ENCODE measurements at regions not wholly inside any gene's neighbourhood (a gene's known extent, or its start where the extent isn't known, plus 50 kb on each side); places are given as distances from the start of the nearest gene placed in this dataset.

DNA sequence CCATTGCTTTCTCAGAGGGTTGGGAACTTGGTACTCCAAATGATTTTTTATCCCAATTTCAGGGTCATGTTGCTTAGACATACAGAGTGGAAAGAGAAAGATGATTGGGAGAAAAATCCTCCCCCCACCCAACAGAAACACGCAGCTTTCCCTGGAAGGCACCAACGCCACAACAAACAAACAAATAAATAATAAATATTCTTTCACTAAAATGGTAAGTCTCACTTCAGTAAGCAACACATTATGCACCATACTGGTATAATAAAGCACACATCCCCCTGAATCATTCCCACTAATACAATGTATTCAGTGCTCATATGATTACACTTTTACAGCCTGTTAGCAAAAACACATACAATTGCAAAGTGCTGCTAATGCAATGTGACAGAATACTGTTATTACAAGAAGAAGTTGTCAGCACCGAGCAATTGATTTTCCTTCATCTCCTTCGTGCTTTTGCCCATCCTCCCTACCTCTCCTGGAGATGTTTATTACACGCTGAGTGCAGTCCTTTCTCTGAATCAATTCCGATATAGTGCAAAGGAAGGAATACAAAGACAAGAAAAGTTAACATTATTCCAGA lies 359.9 kb downstream of the TXNL1 start:
- DNase-seq (ENCODE audit: low spot score) = no peak

DNA sequence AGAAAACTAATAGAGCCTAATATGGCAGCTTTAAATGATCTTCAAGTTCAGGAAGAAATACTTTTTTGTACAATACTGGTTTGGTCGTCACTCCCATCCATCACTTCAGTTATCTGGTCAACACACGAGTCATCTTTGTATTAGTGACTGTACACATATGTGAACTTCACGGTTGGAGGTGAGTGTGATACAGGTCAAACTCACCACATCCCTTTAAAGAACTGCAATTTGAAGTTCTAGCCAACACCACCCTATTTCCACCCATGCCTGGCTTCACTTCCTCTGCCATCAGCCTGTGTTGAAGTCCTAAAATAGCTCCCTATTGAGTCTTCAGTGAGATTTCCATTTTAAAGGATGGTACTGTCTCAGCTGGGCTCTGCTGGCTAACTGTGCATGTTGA lies 361.9 kb downstream of the TXNL1 start:
- DNase-seq (ENCODE audit: low spot score) = no peak

DNA sequence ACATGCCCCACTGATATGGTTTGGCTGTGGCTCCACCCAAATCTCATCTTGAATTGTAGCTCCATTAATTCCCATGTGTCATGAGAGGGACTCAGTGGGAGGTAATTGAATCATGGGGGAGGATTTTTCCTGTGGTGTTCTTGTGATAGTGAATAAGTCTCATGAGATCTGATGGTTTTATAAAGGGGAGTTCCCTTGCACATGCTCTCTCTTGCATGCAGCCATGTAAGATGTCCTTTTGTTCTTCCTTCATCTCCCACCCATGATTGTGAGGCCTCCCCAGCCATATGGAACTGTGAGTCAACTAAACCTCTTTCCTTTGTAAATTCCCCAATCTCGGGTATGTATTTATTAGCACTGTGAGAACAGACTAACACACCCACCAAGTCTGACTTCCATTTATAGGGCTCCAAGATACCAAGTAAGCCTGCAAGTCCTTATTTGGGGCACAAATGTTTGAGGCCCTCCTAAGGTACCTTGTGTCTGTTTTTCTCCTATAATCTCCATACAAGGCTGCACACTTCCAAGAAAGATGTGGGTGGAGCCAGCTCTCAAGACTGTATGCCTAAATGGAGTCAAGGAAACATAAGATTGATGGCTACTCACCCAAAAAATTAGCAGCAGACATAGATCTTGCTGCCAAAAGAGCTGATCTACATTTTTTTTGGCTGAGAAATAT lies 364.7 kb downstream of the TXNL1 start:
- DNase-seq (ENCODE audit: low spot score) = no peak

DNA sequence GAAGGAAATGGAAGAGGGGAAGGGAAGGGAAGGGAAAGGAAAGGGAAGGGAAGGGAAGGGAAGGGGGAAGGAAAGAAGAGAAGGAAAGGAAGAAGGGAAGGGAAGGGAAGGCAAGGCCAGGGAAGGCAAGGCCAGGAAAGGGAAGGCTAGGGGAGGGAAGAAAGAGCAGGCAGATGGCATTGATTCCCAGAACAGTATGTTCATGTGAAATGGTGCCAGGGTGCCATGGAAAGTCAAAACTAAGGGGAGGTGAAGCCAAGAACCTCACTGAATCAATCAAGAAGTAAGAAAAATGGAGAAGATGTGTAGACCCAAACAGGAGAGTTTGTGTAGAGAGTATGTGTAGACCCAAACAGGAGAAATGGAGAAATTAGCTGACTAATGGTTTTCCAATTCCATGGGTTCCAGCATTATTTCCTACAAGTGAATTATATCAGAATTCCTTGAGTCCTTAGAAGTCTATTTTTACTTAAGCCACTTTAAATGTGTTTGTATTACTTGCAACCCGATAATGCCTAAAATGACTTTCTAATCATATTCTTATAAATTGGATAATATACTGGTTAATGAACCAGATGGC lies 367.6 kb downstream of the TXNL1 start:
- DNase-seq (ENCODE audit: low spot score) = no peak

DNA sequence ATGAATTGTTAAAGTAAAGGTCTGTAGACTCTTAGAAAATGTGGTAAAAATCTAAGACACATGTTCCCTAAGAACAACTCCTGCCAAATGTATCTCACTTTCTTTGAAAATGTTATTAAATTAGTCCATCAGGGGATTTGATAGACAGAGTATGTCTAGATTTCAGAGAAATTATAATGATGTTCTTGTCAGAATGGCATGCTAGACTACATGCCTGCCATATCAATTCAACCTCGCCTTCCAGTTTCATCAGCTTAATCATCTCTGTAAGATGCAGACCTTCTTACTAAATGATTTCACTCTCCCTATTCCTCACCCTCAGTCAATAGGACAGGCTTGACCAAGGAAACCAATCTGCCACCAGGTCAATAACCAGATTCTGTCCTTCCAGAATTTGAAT lies 368.4 kb downstream of the TXNL1 start:
- no peak for DNase-seq (ENCODE audit: low spot score)

DNA sequence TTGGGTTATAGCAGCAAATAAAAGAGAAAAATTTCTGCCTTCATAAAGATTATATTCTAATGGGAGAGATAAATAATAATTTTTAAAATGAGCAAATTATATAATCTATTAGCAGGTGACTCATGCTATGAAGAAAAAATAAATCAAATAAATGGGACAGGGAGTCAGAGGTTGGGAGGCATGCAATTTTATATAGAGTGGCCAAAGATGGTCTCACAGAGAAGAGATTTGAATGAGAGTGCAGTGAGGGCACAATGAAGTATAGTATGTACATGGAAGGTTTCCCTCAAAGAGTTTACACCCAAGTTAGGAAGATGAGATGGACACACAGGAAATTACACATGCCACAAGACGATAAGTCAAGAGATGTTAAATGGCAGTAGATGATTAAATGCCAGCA lies 369.4 kb downstream of the TXNL1 start:
- DNase-seq (ENCODE audit: low spot score) = no peak

DNA sequence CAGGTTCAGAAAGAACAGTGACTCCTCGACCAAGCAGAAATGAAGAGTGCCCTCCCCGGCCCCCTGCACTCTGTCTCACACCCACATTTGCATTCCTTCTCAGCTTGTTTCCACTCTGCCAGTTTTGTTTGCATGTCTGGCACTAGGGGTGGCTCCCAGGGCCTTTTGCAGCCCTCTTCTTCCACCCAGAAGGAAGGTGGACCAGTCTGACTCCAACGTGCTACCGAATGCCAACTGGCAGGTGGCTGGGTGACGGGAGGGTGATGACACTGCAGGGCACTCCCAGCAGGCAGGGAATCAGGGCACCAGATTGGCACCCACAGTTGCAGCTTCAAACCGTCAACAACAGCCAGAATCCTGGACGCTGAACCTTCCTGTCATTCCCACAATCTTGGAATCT lies 371.1 kb downstream of the TXNL1 start:
- no peak for DNase-seq (ENCODE audit: low spot score)

DNA sequence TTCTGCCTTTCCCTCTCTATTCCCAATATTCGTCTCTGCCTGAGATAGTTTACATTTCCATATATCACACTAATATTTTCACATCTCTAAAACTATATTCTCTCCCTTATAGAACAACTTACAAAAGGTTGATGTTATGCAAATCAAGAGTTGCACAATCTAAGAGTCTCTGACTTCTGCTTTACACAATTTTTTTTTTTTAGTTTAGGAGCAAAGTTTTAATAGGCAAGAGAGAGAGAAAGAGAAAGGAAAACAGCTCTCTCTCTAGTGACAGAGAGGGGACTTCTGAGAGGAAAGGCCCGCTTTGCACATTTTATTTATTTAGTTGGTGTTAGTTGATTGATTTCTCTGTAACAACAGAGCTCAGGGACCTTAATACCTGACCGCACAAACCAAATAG lies 380.2 kb downstream of the TXNL1 start:
- no peak for DNase-seq (ENCODE audit: low spot score)

DNA sequence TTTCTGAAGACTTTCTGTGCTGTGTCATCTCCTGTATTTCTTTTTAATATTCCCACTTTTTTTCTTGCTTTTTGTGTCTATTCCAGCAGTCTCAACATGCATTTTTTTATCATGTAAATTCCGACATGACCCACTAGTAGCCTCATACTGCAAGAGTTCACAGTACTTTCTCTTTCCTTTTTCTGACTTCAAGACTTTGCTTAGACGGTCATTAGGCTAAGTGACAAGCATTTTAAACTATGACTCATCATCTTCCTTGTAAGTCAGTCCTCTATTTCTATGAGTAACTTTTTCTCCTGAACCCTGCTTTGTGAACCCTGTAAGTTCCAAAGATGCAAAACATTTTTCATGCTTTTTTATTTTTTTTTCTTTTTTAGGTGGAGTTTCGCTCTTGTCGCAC lies 381.2 kb downstream of the TXNL1 start:
- DNase-seq (ENCODE audit: low spot score) = peak; percentile 29

DNA sequence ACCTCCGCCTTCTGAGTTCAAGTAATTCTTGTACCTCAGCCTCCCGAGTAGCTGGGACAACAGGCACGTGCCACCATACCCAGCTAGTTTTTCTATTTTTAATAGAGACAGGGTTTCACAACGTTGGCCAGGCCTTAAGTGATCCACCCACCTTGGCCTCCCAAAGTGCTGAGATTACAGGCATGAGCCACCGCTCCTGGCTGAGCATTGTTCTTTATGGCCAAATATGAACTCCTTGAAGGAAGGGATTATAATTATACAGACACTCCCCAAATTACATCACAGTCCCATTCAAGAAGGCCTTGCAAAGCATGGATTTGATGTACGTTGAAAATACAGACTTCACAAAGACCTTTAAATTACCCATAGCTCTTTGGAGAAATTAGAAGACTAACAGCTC lies 381.7 kb downstream of the TXNL1 start:
- no peak for DNase-seq (ENCODE audit: low spot score)

DNA sequence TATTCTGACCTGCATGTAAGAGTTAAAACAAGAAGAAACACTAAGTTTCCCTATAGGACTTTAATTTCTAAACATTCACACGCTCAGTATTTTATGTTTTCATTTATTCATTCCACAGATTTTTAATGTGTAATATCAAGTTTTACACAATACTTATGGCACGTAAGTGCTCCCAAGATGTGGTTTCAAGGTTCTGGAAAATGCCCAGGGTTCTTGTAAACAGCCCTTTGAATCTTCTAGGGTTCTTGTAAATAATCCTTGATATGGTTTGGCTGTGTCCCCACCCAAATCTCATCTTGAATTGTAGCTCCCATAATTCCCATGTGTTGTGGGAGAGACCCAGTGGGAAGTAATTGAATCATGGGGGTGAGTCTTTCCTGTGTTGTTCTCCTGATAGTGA lies 383.0 kb downstream of the TXNL1 start:
- no peak for DNase-seq (ENCODE audit: low spot score)

DNA sequence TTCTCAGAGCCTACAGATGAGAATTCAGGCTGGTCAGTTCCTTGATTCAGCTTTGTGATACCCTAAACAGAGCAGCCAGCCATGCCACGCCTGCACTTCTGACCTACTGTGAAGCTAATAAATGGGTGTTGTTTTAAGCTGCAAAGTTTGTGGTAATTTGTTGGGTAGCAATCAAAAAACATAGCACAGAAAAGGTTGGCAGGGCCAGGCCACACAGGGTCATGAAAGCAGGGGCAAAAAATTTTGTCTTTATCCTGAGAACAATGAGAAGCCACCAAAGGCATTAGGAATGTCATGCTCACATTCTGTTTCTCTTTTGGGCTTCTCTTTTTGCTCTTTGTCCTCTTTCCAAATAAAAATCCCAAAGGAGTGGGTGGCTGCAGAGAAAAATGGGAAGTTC lies 385.9 kb downstream of the TXNL1 start:
- DNase-seq (ENCODE audit: low spot score) = no peak

DNA sequence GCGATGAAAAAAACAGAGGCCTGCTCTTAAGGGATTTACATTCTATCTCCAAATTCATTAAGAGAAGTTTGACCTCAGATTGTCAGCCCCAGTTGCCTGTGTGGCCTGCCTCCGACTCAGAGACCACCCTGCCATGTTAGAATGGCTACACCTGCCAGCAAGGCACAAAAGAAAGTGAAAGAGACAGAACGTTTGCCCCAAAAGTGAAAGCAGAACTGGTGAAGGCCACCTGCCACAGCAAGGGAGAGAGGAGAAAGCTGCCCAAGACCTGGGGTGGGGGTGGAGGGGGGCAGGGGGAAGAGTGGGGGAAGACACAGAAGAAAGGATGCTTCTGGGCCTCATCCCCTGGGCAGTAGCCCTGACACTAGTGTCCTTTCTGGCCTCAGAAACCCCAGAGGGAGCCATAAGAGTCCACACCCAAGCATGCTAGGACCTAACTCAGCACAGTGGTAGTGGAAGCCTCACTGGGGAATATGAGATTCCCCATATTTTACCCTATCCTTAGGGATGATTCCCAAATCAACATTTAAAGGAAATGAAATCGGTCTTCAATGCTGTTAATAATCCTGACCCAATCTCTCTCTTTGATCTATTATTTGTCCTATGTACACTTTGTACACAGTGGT lies 389.7 kb downstream of the TXNL1 start:
- DNase-seq (ENCODE audit: low spot score) = no peak

DNA sequence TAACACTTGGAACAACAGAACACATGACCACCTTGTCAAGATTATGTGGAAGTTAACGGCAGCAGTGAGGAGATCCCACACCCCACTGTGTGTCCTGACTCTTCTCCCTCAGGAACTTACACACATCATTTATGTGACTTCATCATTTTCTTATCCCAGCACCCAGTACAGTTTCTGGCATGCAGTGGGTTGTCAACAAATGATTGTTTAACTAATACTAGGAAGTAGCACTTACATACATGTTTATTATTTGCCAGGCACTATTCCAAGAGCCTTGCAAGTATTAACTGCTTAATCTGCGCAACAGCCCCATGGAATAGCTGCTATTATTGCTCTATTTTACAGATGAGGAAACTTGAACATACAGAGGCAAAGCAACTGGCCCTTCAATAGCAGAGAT lies 391.5 kb downstream of the TXNL1 start:
- DNase-seq (ENCODE audit: low spot score) = no peak

DNA sequence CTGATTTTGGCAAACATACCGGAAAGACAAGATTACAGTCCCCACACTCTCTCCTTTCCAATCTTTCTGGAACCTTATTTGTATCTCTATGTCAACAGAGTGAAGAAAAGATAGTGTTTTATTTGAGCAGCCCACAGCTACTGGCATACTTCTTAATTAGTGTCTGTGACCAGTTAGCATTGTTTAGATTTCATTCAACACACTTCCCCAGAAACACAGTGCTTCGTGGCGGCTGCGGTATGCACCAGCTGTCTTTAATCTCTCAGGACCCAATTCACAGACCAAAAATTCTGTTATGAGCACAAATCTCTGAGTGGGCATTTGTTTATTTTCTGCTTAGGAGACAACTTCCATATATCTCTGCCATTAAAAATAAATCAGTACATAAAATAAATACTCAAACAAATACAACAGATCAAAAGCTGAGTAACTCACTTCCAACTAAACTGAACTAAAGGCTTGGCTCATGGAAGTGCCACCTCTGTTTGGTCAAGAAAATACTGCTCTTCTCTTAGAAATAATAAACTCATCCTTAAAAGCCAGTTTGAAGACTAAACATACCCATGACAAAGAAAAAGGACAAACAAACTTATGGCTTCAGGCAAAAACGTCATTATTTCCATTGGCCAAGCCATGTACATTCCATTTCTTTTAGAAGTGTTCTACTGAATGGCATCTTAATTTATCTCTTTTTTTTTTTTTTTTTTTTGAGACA lies 392.4 kb downstream of the TXNL1 start:
- DNase-seq (ENCODE audit: low spot score) = no peak

DNA sequence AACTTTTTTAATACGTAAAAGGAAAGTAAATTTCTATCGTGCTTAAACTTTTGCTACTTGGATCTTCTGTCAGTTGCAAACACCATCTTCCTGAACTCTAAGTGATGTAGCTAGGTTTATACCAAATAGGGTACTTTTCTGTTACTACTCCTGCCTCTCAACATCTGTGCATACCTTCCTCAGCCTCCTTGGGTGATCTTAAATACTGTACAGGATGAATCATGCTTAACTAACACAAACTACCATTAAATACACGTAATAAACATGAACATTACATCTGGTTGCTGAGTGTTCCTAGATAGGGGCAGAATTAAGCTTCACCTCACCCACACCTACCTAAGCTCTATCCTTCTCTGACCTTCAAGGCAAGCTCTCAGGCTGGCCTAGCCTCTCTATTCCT lies 398.0 kb downstream of the TXNL1 start:
- DNase-seq (ENCODE audit: low spot score) = no peak

DNA sequence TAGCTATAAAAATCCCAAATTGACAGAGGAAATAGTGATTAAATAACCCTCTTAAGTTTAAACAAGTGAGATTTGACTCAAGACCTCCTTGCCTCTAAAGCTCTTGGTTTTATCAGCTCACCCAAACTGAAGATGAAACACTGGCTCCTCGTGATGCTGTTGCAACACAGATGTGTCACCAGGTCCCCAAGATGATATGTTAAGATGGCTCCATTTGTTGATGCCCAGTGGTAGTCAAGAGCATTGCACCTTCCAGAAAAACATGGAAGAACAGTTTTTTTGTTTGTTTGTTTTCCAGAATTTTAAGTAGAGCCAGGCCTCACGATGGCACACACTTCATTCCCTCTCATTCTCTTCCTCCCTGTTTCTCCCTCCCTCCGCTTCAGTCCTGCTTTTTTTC lies 399.8 kb downstream of the TXNL1 start:
- no peak for DNase-seq (ENCODE audit: low spot score)

DNA sequence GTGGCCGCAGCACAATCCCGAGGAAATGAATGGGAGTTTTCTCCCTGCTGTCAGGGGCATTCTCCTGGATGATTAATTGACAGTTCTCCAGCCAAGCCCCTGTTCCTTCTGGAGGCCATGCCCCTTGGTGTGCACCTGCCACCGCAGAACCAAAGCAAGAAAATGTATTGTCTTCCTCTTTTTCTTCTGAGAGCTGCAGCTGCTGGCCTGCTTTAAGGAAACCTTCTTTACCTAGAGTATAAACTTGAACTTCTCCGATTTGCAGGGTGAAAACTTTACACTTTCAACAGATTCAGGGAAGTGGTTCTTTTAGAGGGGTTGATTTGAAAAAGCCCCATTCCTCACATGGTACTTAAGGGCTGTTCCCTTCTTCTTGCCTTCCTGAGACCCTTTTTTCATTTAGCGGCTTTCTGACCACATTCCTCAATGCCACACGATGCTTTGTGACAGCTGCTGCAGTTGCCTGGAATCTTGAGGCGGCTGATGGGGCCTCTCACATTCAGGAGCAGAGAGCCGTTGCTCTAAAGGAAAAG lies 402.8 kb downstream of the TXNL1 start:
- no peak for DNase-seq (ENCODE audit: low spot score)

DNA sequence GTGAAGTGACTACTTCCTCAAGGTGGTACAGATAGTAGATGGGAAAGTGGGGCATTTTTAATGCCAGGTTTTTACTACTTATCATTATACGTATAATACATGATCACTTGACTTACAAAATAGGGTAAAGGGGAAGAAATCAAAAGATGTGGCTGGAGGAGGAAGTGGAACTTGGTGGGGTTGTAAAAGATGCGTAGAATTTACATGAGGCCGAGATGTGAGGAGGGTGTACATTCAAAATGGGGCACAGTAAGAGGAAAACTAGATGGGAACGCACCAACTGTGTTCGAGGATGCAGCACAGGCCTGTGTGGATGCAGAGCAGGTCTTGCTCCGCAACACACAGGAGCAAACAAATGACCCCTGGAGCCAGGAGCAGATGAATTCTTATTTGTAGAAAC lies 403.3 kb downstream of the TXNL1 start:
- no peak for DNase-seq (ENCODE audit: low spot score)

DNA sequence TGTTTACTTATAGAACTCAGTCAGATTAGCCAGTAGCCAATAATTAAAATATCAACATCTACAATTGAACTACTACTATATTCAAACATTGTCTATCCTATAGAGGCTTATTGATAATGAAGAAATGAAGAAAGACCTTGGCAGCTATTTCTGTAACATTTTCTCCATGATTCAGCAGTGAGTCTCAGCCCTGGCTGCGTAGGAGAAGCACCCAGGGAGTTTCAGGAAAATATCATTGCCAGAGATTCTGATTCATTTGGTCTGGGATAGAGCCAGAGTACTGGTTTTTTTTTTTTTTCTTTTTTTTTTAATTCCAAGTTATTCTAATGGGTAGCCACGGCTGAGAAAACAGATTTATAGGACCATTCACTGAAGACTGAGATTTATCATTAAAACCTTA lies 404.8 kb downstream of the TXNL1 start:
- no peak for DNase-seq (ENCODE audit: low spot score)

DNA sequence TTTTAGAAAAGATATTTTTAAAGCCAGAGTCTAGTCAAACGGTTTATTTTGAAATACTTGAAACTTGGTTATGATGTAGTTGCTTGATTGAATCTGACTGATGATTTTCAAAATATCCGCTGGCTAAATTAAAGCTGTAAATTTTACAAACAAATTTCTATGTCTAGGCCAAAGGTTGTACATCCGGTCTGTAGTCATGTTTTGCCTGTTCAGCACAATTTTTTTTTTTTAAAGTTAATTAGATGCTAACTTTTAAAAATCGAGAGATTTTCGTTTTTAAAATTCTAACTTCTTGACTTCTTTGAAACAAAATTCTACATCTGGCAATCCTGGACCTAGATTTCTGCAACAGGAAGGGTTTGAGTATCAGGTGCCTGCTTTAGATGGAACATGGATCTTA lies 412.4 kb downstream of the TXNL1 start:
- no peak for DNase-seq (ENCODE audit: low spot score)

DNA sequence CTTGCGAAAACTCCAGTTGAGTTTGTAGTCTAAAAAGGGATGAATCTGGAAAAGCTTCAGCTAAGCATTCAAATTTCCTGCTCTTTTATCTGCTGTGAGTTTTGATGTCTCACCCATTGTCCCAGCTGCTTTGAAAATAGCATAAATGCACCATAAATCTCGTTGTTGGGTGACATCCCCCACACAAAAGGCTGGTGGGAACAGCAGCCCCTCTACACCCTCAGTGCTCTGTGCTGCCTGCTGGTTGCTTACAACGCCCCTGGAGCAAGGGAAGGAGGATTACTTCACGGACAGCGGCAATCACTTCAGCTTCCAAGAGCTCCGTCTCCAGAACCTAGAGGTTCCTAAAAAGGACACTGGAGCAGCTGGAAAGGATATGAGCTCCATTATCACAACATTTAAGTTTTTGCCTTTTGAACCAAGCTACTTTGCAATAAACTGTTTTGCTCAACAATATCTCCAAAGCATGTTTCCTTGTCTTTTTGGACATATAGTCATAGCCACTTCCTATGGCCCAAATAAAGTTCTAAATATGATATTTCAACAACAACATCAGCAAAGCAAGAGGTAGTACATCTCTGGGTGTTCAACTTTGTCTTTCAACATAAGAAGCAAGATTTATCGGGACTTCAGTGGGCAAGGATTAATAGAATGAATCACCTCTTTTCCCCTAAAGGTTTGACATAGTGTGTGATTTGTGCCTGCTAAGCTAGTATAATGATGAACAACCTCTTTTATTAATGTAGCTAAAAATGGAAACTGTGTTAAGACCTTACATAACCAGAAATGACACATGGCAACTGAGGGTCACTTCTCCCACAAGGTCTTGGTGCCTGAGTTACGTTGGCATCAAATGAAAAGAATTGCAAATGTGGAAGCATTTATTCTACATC lies 413.5 kb downstream of the TXNL1 start:
- DNase-seq (ENCODE audit: low spot score) = no peak

Data from LoVo (cell line).